ENCODE measurements at regions not wholly inside any gene's neighbourhood (a gene's known extent, or its start where the extent isn't known, plus 50 kb on each side); places are given as distances from the start of the nearest gene placed in this dataset.

- no peak for DNase-seq
Measured at GRCh38 chr5:121755266-121755665, 96.4 kb upstream of the FTMT start.

GRCh38 chr5:121757753-121758152, 93.9 kb upstream of the FTMT start:
- no peak for DNase-seq

GRCh38 chr5:121758615-121759014, 93.1 kb upstream of the FTMT start:
- DNase-seq: no peak

- no peak for DNase-seq
Measured at GRCh38 chr5:121762426-121762825, 89.3 kb upstream of the FTMT start.

GRCh38 chr5:121763665-121764064, 88.0 kb upstream of the FTMT start:
- DNase-seq: no peak

- DNase-seq: no peak
Measured at GRCh38 chr5:121780406-121780805, 71.3 kb upstream of the FTMT start.

- no peak for DNase-seq
Measured at GRCh38 chr5:121783700-121784099, 68.0 kb upstream of the FTMT start.

GRCh38 chr5:121793791-121794190, 57.9 kb upstream of the FTMT start:
- no peak for DNase-seq

- no peak for DNase-seq
Measured at GRCh38 chr5:121795511-121795910, 56.2 kb upstream of the FTMT start.

GRCh38 chr5:121797681-121798518, 53.8 kb upstream of the FTMT start:
- no peak for DNase-seq

Data from activated CD4-positive, alpha-beta T cell treated with anti-CD3 and anti-CD28 coated beads, Interleukin-2, amount 50 U/mL, for 16 hours (primary cell).